ENCODE measurements at regions not wholly inside any gene's neighbourhood (a gene's known extent, or its start where the extent isn't known, plus 50 kb on each side); places are given as distances from the start of the nearest gene placed in this dataset.

GRCh38 chr5:174844971-174845370 is 120.6 kb downstream of the MSX2 start:
- TF ChIP-seq MAZ (IDR thresholded peaks at IDR 0.05; ENCODE audit: borderline replicate concordance, low read depth, low read length) (no peak), CEBPB (IDR thresholded peaks at IDR 0.05; ENCODE audit: low read depth, low read length) (no peak), RCOR1 (IDR thresholded peaks at IDR 0.05; ENCODE audit: insufficient replicate concordance, low read length) (no peak), POLR2A (IDR thresholded peaks at IDR 0.05; ENCODE audit: low read depth, low read length) (no peak), NFE2L2 (IDR thresholded peaks at IDR 0.05; ENCODE audit: low read depth, low read length) (no peak), RAD21 (IDR thresholded peaks at IDR 0.05; ENCODE audit: low read length) (no peak), SMC3 (IDR thresholded peaks at IDR 0.05; ENCODE audit: low read depth, low read length) (no peak), BHLHE40 (IDR thresholded peaks at IDR 0.05; ENCODE audit: low read depth, low read length) (no peak), ELK1 (IDR thresholded peaks at IDR 0.05; ENCODE audit: borderline replicate concordance, low read depth, low read length) (no peak), CHD1 (IDR thresholded peaks at IDR 0.05; ENCODE audit: low read depth, low read length) (no peak), RFX5 (IDR thresholded peaks at IDR 0.05; ENCODE audit: low read depth, low read length) (no peak), MAFK (IDR thresholded peaks at IDR 0.05; ENCODE audit: low read depth, low read length) (no peak), FOS (IDR thresholded peaks at IDR 0.05; ENCODE audit: low read depth, low read length) (no peak), CTCF (conservative IDR thresholded peaks at IDR 0.05; ENCODE audit: low read depth, low read length) (no peak), USF2 (IDR thresholded peaks at IDR 0.05; ENCODE audit: low read depth, low read length) (no peak), MXI1 (IDR thresholded peaks at IDR 0.05; ENCODE audit: borderline replicate concordance, low read depth, low read length) (no peak)
- H3K27me3 ChIP-seq (ENCODE audit: control insufficient read depth, insufficient read depth, low read length), result no peaks in the 10 kb centered on the region; the same call in 1 of the 2 replicates
- H2AFZ ChIP-seq (replicated peaks; ENCODE audit: low read length, poor library complexity), result no peak overlapping the region
- H3K79me1 ChIP-seq (ENCODE audit: low read depth in 1 of 2, low read length in 2 of 2), result no peaks in the 10 kb centered on the region
- ChIA-PET CTCF (no interaction called here), POLR2A (ENCODE audit: unreplicated experiment) (no interaction called here)
- H2BK15ac ChIP-seq (ENCODE audit: low read depth, low read length), result no peak overlapping the region
- dilution Hi-C loops (cut with HindIII; ENCODE audit: low sequenced_read_pairs, unreplicated experiment) (no loop called here), intact Hi-C loops (cut with micrococcal nuclease) (no loop called here), in situ Hi-C loops (cut with MboI; ENCODE audit: low sequenced_read_pairs) (no loop called here)
- no peak overlapping the region for H3K4me2 ChIP-seq (ENCODE audit: low read depth, low read length)
- BruUV-seq (replicated peaks), result no TSS peak
- H3K14ac ChIP-seq (replicated peaks; ENCODE audit: low read depth, low read length), result no peak overlapping the region
- no peak overlapping the region for H3K18ac ChIP-seq (ENCODE audit: low read depth, low read length)
- no peak overlapping the region for H2BK5ac ChIP-seq (ENCODE audit: low read depth, low read length, poor library complexity, severe bottlenecking)
- no peak overlapping the region for H2BK120ac ChIP-seq (ENCODE audit: low read depth, low read length)
- no peaks in the 10 kb centered on the region for H3K9me1 ChIP-seq (ENCODE audit: insufficient read depth, low read length)
- H4K8ac ChIP-seq (ENCODE audit: low read depth in 2 of 2, low read length in 2 of 2), result no peak overlapping the region
- no peaks in the 10 kb centered on the region for H3K4me1 ChIP-seq (ENCODE audit: control insufficient read depth, insufficient read depth, low read length)
- H4K5ac ChIP-seq (ENCODE audit: low read depth, low read length), result no peak overlapping the region
- DNase-seq (no peak), ATAC-seq (ENCODE audit: low read depth) (no peak)
- H4K20me1 ChIP-seq (ENCODE audit: insufficient read depth, low read length), result no peaks in the 10 kb centered on the region
- no peak overlapping the region for H3K23ac ChIP-seq (ENCODE audit: low read depth, low read length)
- no peak overlapping the region for H3K4me3 ChIP-seq (ENCODE audit: insufficient read depth, low read depth, low read length)
- no peak overlapping the region for H2BK20ac ChIP-seq (ENCODE audit: low read depth, low read length)
- H3K4ac ChIP-seq (ENCODE audit: low read depth, low read length), result no peak overlapping the region
- WGBS, 2 experiments (ENCODE audit: extremely low coverage in 2 of 2, insufficient read length in 1 of 2), result 40% methylated on average over 1 of the region's 3 CpGs; no CpG with 5 or more reads in 1 of the 2 experiments
- no peak overlapping the region for H2AK5ac ChIP-seq (ENCODE audit: low read depth, low read length)
- H3K56ac ChIP-seq (ENCODE audit: extremely low read depth, insufficient read depth, low read length), result no peak overlapping the region
- no peak overlapping the region for H2AK9ac ChIP-seq (replicated peaks; ENCODE audit: low read depth, low read length, poor library complexity)
- H3K36me3 ChIP-seq (ENCODE audit: control insufficient read depth, insufficient read depth, low read length), result no peaks in the 10 kb centered on the region
- H4K91ac ChIP-seq (ENCODE audit: insufficient read depth, low read depth, low read length), result no peak overlapping the region
- H3K27ac ChIP-seq (ENCODE audit: insufficient read depth, low read length), result no peak overlapping the region
- no peak overlapping the region for H3K9ac ChIP-seq (ENCODE audit: low read depth, low read length)
- H3K9me3 ChIP-seq (ENCODE audit: control insufficient read depth, insufficient read depth, low read length), result peaks cover 6% of the 10 kb centered on the region; the same call in 1 of the 2 replicates
